NB4 (cell line): ENCODE measurements at regions not wholly inside any gene's neighbourhood (a gene's known extent, or its start where the extent isn't known, plus 50 kb on each side); places are given as distances from the start of the nearest gene placed in this dataset.

ENCODE experiments used
- CTCF ChIP-seq: IDR thresholded peaks from one replicate; pipeline ENCODE4 v1.5.1; 2012; ENCODE audit warnings: low read depth, low read length
- MYC ChIP-seq: IDR thresholded peaks from 2 replicates; pipeline ENCODE4 v1.6.1; 2011; ENCODE audit warnings: low read depth, low read length

DNA sequence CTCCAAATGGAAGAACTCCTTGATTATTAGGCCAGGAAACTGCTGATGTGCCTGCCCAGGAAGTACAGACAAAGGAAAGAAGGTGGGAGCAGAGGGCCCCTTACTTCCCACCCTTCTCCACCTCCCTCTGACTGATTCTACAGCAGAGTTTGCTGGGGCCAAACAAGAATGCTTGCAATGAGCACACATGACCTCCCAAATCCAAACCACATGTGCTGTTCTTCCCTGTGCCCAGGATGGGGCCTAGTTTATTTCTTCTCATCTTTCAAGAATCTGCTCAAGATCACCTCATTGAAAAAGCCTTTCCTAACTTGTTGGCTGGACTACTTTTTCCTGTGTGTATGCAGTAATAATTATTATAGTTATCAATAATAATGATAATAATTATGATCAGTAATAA is 286.1 kb downstream of the RAB38 start:
- no peak for TF ChIP-seq CTCF
- TF ChIP-seq MYC, result no peak
